ENCODE measurements at regions not wholly inside any gene's neighbourhood (a gene's known extent, or its start where the extent isn't known, plus 50 kb on each side); places are given as distances from the start of the nearest gene placed in this dataset.

GRCh38 chr7:135799881-135800280, 51.3 kb upstream of the FAM180A start:
- Histone ChIP-seq H3K9me3 (ENCODE audit: control insufficient read depth in 4 of 4, low read length in 3 of 4) (no peaks in the 10 kb centered on the region), H3K4me3 (ENCODE audit: low read depth in 1 of 3, low read length in 3 of 3) (no peak overlapping the region), H3K36me3 (ENCODE audit: control insufficient read depth in 4 of 4, insufficient read depth in 3 of 4, low read depth in 1 of 4, low read length in 3 of 4) (no peaks in the 10 kb centered on the region), H3K27me3 (ENCODE audit: control insufficient read depth in 4 of 4, insufficient read depth in 4 of 4, low read length in 3 of 4) (peaks cover 0 to 6% (median 1%) of the 10 kb centered on the region in 4 donors), H3K4me1 (ENCODE audit: control insufficient read depth in 4 of 4, insufficient read depth in 4 of 4, low read length in 3 of 4) (peaks cover 0 to 13% (median 7%) of the 10 kb centered on the region in 4 donors), H3K9ac (ENCODE audit: low read depth in 1 of 2, low read length in 2 of 2) (no peak overlapping the region), H3K27ac (ENCODE audit: low read depth in 1 of 2, low read length in 2 of 2) (no peak overlapping the region)
- TF ChIP-seq TAF1 (conservative IDR thresholded peaks at IDR 0.05) (no peak), HNF4A (conservative IDR thresholded peaks at IDR 0.05) (no peak), GABPA (IDR thresholded peaks at IDR 0.05 in 1 of 2, conservative IDR thresholded peaks at IDR 0.05 in 1 of 2) (no peak), YY1 (IDR thresholded peaks at IDR 0.05) (no peak), EGR1 (IDR thresholded peaks at IDR 0.05; ENCODE audit: low read depth in 2 of 2) (no peak), FOXA2 (IDR thresholded peaks at IDR 0.05) (no peak), HNF4G (IDR thresholded peaks at IDR 0.05) (no peak), RAD21 (IDR thresholded peaks at IDR 0.05) (no peak), JUND (IDR thresholded peaks at IDR 0.05) (no peak), NR2F2 (IDR thresholded peaks at IDR 0.05) (no peak), FOXA1 (IDR thresholded peaks at IDR 0.05) (no peak), MAX (IDR thresholded peaks at IDR 0.05) (no peak), RXRA (IDR thresholded peaks at IDR 0.05) (no peak), REST (IDR thresholded peaks at IDR 0.05) (no peak), CTCF (IDR thresholded peaks at IDR 0.05; ENCODE audit: low read depth, low read length, missing input control) (no peak)
- 70% methylated on average over 3 of the region's 3 CpGs for WGBS
- no peak for DNase-seq (ENCODE audit: low spot score)
